AG04449 (cell line): ENCODE measurements at regions not wholly inside any gene's neighbourhood (a gene's known extent, or its start where the extent isn't known, plus 50 kb on each side); places are given as distances from the start of the nearest gene placed in this dataset.

Experiments
- CTCF ChIA-PET: fragments of 350-600 bp; formaldehyde crosslinking; extraction: SDS; loops from one replicate; lab custom pipeline; 2021; ENCODE audit warnings: antibody characterized with exemption; lab: Yijun Ruan, JAX
- POLR2A ChIA-PET: fragments of 400-600, 350-600 bp; formaldehyde crosslinking; extraction: SDS; loops from one replicate; lab custom pipeline; 2020; ENCODE audit warnings: antibody characterized with exemption, inconsistent platforms; lab: Yijun Ruan, JAX
- DNase-seq: peaks from one replicate; pipeline ENCODE4 v3.0.0-alpha.2; 2010; ENCODE audit warnings: low read depth, low spot score
- H3K4me3 ChIP-seq: 2 replicates; pipeline ENCODE4 v1.5.1; 2011; ENCODE audit warnings: low read depth, mild to moderate bottlenecking, control low read depth, low read length
- TF ChIP-seq, protein P1 (sequence below): IDR thresholded peaks from one replicate; pipeline ENCODE4 v1.5.1; 2011; ENCODE audit warnings: mild to moderate bottlenecking, moderate library complexity, low read length, control low read depth, inconsistent platforms; ENCODE audit not compliant: insufficient read depth; ENCODE audit errors: missing control alignments

- DNase-seq, result no peak
- ChIA-PET POLR2A (no interaction called here), CTCF (no interaction called here)
- no peak overlapping the region for H3K4me3 ChIP-seq
- TF ChIP-seq, protein P1, sequence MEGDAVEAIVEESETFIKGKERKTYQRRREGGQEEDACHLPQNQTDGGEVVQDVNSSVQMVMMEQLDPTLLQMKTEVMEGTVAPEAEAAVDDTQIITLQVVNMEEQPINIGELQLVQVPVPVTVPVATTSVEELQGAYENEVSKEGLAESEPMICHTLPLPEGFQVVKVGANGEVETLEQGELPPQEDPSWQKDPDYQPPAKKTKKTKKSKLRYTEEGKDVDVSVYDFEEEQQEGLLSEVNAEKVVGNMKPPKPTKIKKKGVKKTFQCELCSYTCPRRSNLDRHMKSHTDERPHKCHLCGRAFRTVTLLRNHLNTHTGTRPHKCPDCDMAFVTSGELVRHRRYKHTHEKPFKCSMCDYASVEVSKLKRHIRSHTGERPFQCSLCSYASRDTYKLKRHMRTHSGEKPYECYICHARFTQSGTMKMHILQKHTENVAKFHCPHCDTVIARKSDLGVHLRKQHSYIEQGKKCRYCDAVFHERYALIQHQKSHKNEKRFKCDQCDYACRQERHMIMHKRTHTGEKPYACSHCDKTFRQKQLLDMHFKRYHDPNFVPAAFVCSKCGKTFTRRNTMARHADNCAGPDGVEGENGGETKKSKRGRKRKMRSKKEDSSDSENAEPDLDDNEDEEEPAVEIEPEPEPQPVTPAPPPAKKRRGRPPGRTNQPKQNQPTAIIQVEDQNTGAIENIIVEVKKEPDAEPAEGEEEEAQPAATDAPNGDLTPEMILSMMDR, result no peak
Observed at GRCh38 chr13:110965755-110966134, 50.9 kb upstream of the ANKRD10 start.

- POLR2A ChIA-PET, result no interaction called here
- TF ChIP-seq, protein P1, result no peak
- H3K4me3 ChIP-seq, result no peak overlapping the region
Observed at GRCh38 chr13:110965038-110965754, 50.3 kb upstream of the ANKRD10 start.

More at GRCh38 chr13:110965038-110965754, 50.3 kb upstream of the ANKRD10 start:
- no peak for DNase-seq
- CTCF ChIA-PET, result no interaction called here
